A673 (cell line): ENCODE measurements at regions not wholly inside any gene's neighbourhood (a gene's known extent, or its start where the extent isn't known, plus 50 kb on each side); places are given as distances from the start of the nearest gene placed in this dataset.

Experiments used
- BruUV-seq: library from RNA; stranded (reverse); fragments of 400-500 nt; replicated peaks from 2 replicates; lab custom pipeline; 2021; lab: Mats Ljungman, UMichigan
- CTCF ChIA-PET: fragments of 300-600 bp; sonication (Branson Sonifier 250); formaldehyde crosslinking; loops from one replicate; lab custom pipeline; 2022; ENCODE audit warnings: antibody characterized with exemption; lab: Charles Lee
- POLR2A ChIA-PET: fragments of 300-600 bp; sonication (Branson Sonifier 250); formaldehyde crosslinking; loops from one replicate; lab custom pipeline; 2022; ENCODE audit warnings: antibody characterized with exemption; ENCODE audit not compliant: low non-redundant PET; lab: Charles Lee
- DNase-seq: peaks from one replicate; pipeline ENCODE4 v3.0.0-alpha.2; 2015; ENCODE audit warnings: low spot score
- H3K27ac ChIP-seq: fragments of 200-600 bp; sonication (generic); 2 replicates; pipeline ENCODE4 v1.5.1; 2016; ENCODE audit warnings: mixed run types, low read depth, mild to moderate bottlenecking, mixed read lengths, antibody characterized with exemption, low read length; ENCODE audit not compliant: poor library complexity, severe bottlenecking
- H3K27me3 ChIP-seq: fragments of 200-600 bp; sonication (generic); replicated peaks from 2 replicates; pipeline ENCODE4 v1.6.1; 2017; ENCODE audit warnings: mixed run types, low read depth, mild to moderate bottlenecking, mixed read lengths, antibody characterized with exemption, low read length; ENCODE audit not compliant: insufficient read depth, poor library complexity
- H3K36me3 ChIP-seq: fragments of 200-600 bp; sonication (generic); 2 replicates; pipeline ENCODE4 v1.6.1; 2016; ENCODE audit warnings: mixed run types, mild to moderate bottlenecking, mixed read lengths, antibody characterized with exemption, low read length; ENCODE audit not compliant: insufficient read depth, poor library complexity, severe bottlenecking
- H3K4me1 ChIP-seq: fragments of 200-600 bp; sonication (generic); 2 replicates; pipeline ENCODE4 v1.6.1; 2017; ENCODE audit warnings: mixed run types, mild to moderate bottlenecking, mixed read lengths, antibody characterized with exemption, low read length; ENCODE audit not compliant: insufficient read depth, poor library complexity, severe bottlenecking
- H3K4me3 ChIP-seq: fragments of 200-600 bp; sonication (generic); 2 replicates; pipeline ENCODE4 v1.5.1; 2016; ENCODE audit warnings: low read depth, mixed run types, mild to moderate bottlenecking, mixed read lengths, low read length; ENCODE audit not compliant: poor library complexity, severe bottlenecking
- H3K9me3 ChIP-seq: fragments of 200-600 bp; sonication (generic); 2 replicates; pipeline ENCODE4 v1.6.1; 2016; ENCODE audit warnings: mixed run types, low read depth, mild to moderate bottlenecking, mixed read lengths, antibody characterized with exemption, low read length; ENCODE audit not compliant: poor library complexity, severe bottlenecking
- CTCF ChIP-seq: fragments of 300-800, 200-600 bp; sonication (generic); conservative IDR thresholded peaks from 2 replicates; pipeline ENCODE4 v1.5.1; 2017; ENCODE audit warnings: low read depth, mild to moderate bottlenecking, antibody characterized with exemption, low read length, moderate library complexity, mixed read lengths
- EZH2 ChIP-seq: fragments of 200-600 bp; sonication (generic); IDR thresholded peaks from 2 replicates; pipeline ENCODE4 v1.6.1; 2017; ENCODE audit warnings: borderline replicate concordance, low read depth, mild to moderate bottlenecking, mixed read lengths, antibody characterized with exemption, low read length; ENCODE audit not compliant: poor library complexity, severe bottlenecking
- intact Hi-C: fragments of 100-400 bp; cut with micrococcal nuclease; formaldehyde crosslinking; loops from one replicate; pipeline ENCODE4 v1.10.0; 2022; ENCODE audit not compliant: unreplicated experiment

DNA sequence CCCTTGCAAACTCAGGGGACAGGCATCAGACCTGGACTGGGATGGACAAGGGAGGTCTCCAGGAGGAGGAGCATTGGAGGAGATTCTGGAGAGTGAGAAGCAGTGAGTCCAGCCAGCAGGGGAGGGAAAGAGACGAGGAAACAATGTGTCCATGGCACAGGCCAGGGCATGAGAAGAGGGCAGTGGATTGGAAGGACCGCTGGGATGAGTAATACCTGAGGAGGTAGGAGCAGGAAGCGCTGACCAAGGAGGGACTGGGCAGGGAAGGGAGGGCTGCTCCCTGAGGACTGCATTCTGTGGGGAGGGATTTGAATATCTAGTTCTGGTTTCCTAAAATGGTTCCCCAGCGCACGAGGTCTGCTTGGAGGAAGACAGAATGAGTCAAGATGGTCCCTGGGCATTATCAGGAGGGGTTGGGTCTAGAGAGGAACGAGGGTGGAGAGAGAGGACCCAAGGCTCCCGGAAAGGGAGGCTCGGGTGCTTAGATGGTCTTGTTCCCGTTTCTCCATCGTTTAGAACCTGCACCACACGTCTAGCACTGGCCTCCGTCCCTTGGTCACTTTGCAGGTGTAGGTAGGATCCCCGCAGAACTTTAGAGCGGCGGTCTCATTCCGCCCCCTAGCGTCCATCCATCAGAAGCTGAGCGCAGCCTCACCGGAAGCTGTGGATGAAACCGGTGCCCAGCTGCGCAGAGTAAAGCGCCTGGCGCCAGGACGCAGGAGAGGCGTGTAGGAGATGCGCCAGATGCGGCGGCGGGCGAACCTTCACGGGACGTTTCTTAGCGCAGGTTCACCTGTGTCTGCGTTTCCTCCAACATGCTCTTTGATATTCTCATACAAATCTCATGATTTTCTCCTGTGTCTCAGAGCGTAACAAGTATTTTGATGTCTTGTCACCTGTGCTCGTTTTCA, 190.7 kb upstream of the NDN start:
- intact Hi-C loops = no loop called here
- H3K4me3 ChIP-seq = no peak overlapping the region
- peak; percentile 42 for TF ChIP-seq CTCF
- TF ChIP-seq EZH2 = no peak
- ChIA-PET POLR2A (no interaction called here), CTCF (no interaction called here)
- peaks cover 42% of the 10 kb centered on the region for H3K9me3 ChIP-seq
- no peaks in the 10 kb centered on the region for H3K36me3 ChIP-seq
- no peak overlapping the region for H3K27ac ChIP-seq
- H3K27me3 ChIP-seq = no peaks in the 10 kb centered on the region
- DNase-seq = peak; percentile 23
- no TSS peak for BruUV-seq
- no peaks in the 10 kb centered on the region for H3K4me1 ChIP-seq

- intact Hi-C loops = no loop called here
- no peak overlapping the region for H3K4me3 ChIP-seq
- CTCF ChIA-PET = no interaction called here
These were observed 194.2 kb upstream of the NDN start for GRCh38 chr15:23881291-23881690.

DNA sequence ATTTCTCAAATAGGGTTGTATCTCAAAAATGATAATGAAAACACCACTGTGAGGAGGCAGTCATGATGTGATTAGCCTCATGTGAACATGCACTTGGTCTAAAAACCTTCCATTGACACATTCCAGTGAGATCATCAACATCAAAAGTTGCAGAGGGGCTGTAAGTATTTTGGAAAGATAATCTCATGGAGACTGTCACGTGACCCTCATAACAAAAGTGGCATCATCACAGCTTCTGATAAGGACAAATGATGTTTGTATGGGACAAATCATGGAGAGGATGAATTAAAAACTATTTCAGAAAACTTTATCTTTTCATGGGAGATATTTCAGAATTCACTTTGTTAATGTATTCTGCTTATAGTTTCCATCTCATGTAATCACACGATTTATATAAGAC, 203.1 kb upstream of the NDN start:
- H3K27me3 ChIP-seq = no peaks in the 10 kb centered on the region
- POLR2A ChIA-PET = no interaction called here
- no peaks in the 10 kb centered on the region for H3K36me3 ChIP-seq
- H3K27ac ChIP-seq = no peak overlapping the region
- no peak for TF ChIP-seq EZH2
- no peak for TF ChIP-seq CTCF
- no peak overlapping the region for H3K4me3 ChIP-seq
- CTCF ChIA-PET = no interaction called here
- no peaks in the 10 kb centered on the region for H3K4me1 ChIP-seq
- BruUV-seq = no TSS peak
- no peak for DNase-seq
- intact Hi-C loops = no loop called here
- peaks cover 45% of the 10 kb centered on the region for H3K9me3 ChIP-seq

More at GRCh38 chr15:23881291-23881690, 194.2 kb upstream of the NDN start:
- Histone ChIP-seq H3K4me1 (no peaks in the 10 kb centered on the region), H3K36me3 (no peaks in the 10 kb centered on the region), H3K27me3 (no peaks in the 10 kb centered on the region), H3K27ac (no peak overlapping the region), H3K9me3 (peaks cover 36% of the 10 kb centered on the region)
- no peak for DNase-seq
- POLR2A ChIA-PET = no interaction called here
- no peak for TF ChIP-seq EZH2
- no peak for TF ChIP-seq CTCF
- no TSS peak for BruUV-seq
